HEK293T (cell line): ENCODE measurements at regions not wholly inside any gene's neighbourhood (a gene's known extent, or its start where the extent isn't known, plus 50 kb on each side); places are given as distances from the start of the nearest gene placed in this dataset.

ENCODE experiments used
- ARNT ChIP-seq: fragments of 450-650 bp; IDR thresholded peaks from 2 replicates; pipeline ENCODE4 v1.6.1; 2017; ENCODE audit warnings: mild to moderate bottlenecking
- BHLHE40 ChIP-seq: fragments of 450-650 bp; IDR thresholded peaks from 2 replicates; pipeline ENCODE4 v1.6.1; 2016; ENCODE audit warnings: mild to moderate bottlenecking, moderate library complexity, borderline replicate concordance
- CTBP1 ChIP-seq: fragments of 450-650 bp; IDR thresholded peaks from 2 replicates; pipeline ENCODE4 v1.6.1; 2016; ENCODE audit warnings: borderline replicate concordance
- ELF4 ChIP-seq: fragments of 450-650 bp; IDR thresholded peaks from 2 replicates; pipeline ENCODE4 v1.6.1; 2017; ENCODE audit warnings: antibody characterized with exemption
- FOXA1 ChIP-seq: fragments of 450-650 bp; IDR thresholded peaks from 2 replicates; pipeline ENCODE4 v1.6.1; 2016; ENCODE audit warnings: mild to moderate bottlenecking
- FOXK2 ChIP-seq: fragments of 450-650 bp; IDR thresholded peaks from 2 replicates; pipeline ENCODE4 v1.6.1; 2016; ENCODE audit warnings: mild to moderate bottlenecking
- FOXM1 ChIP-seq: fragments of 450-650 bp; IDR thresholded peaks from 2 replicates; pipeline ENCODE4 v1.6.1; 2017; ENCODE audit warnings: mild to moderate bottlenecking, borderline replicate concordance
- HDGF ChIP-seq: fragments of 450-650 bp; IDR thresholded peaks from 2 replicates; pipeline ENCODE4 v1.6.1; 2017; ENCODE audit warnings: antibody characterized with exemption, borderline replicate concordance
- NFRKB ChIP-seq: fragments of 450-650 bp; IDR thresholded peaks from 2 replicates; pipeline ENCODE4 v1.6.1; 2016; ENCODE audit warnings: mild to moderate bottlenecking, moderate library complexity
- SUZ12 ChIP-seq: fragments of 450-650 bp; IDR thresholded peaks from 2 replicates; pipeline ENCODE4 v1.6.1; 2016; ENCODE audit warnings: mild to moderate bottlenecking
- TARDBP ChIP-seq: fragments of 450-650 bp; IDR thresholded peaks from 2 replicates; pipeline ENCODE4 v1.6.1; 2016
- ZNF384 ChIP-seq: fragments of 450-650 bp; IDR thresholded peaks from 2 replicates; pipeline ENCODE4 v1.6.1; 2016
- TF ChIP-seq, protein P1 (sequence below): fragments of 450-650 bp; IDR thresholded peaks from 2 replicates; pipeline ENCODE4 v1.6.1; 2016

GRCh38 chr15:31892513-31892912 is 137.8 kb upstream of the CHRNA7 start:
- TF ChIP-seq CTBP1 (no peak), FOXK2 (no peak), NFRKB (no peak), FOXM1 (no peak), ARNT (no peak), BHLHE40 (no peak), ZNF384 (no peak), HDGF (no peak), SUZ12 (no peak), FOXA1 (no peak), ELF4 (no peak), TARDBP (no peak)
- TF ChIP-seq, protein P1, sequence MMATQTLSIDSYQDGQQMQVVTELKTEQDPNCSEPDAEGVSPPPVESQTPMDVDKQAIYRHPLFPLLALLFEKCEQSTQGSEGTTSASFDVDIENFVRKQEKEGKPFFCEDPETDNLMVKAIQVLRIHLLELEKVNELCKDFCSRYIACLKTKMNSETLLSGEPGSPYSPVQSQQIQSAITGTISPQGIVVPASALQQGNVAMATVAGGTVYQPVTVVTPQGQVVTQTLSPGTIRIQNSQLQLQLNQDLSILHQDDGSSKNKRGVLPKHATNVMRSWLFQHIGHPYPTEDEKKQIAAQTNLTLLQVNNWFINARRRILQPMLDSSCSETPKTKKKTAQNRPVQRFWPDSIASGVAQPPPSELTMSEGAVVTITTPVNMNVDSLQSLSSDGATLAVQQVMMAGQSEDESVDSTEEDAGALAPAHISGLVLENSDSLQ = no peak
